ENCODE measurements at regions not wholly inside any gene's neighbourhood (a gene's known extent, or its start where the extent isn't known, plus 50 kb on each side); places are given as distances from the start of the nearest gene placed in this dataset.

- TF ChIP-seq ERG (CRISPR knock-in tag; IDR thresholded peaks at IDR 0.05) = no peak
- no peak for TF ChIP-seq ARID4B (CRISPR knock-in tag; IDR thresholded peaks at IDR 0.05; ENCODE audit: borderline replicate concordance)
- no peak for TF ChIP-seq TEAD4 (CRISPR knock-in tag; IDR thresholded peaks at IDR 0.05)
- no peak for TF ChIP-seq CREB1 (CRISPR knock-in tag; IDR thresholded peaks at IDR 0.05)
- no peak for TF ChIP-seq GRHL2 (CRISPR knock-in tag; IDR thresholded peaks at IDR 0.05; ENCODE audit: insufficient replicate concordance, severe bottlenecking)
- TF ChIP-seq JAZF1 (CRISPR knock-in tag; IDR thresholded peaks at IDR 0.05) = no peak
These were observed 382.7 kb downstream of the SFMBT2 start (continued) for GRCh38 chr10:7027913-7028808.

DNA sequence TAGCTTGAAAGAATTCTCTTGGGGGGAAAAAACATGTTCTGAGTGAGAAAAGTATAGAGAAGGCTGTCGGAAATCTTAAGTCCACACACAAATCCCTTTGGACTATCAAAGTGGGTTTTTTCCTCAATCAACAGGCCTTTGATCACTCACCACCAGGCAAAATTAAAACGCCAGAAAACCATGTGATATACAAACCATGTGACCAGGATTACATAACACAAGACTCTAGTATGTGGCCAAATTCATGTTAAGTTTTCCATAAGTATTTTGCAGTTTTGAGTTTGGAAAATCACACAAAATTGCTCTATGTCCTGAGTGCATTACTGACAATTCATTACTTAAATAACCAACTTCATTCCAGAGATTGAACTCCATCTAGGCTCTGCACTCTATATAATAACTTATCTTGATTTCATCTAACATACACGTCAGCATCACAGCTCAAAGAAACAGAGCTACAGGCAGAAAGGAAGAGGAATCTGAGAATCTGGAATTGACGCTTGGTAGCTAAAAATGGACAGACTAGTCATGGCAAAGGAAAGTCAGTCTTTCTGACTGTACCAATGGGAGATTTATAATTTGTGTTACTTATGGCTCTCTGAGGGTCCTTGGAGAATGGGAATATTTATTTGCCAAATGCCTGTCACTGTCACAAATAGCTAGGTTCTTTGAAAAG is 383.5 kb downstream of the SFMBT2 start:
- no peak for ATAC-seq
- Mint-ChIP-seq H3K27ac (no peak overlapping the region), H3K9me3 (peaks cover 9% of the 10 kb centered on the region), H3K27me3 (ENCODE audit: low read depth) (peaks cover 3% of the 10 kb centered on the region; the same call in 1 of the 2 replicates), H3K4me3 (no peak overlapping the region), H3K36me3 (no peaks in the 10 kb centered on the region), H3K4me1 (no peaks in the 10 kb centered on the region)
- ChIA-PET CTCF (no interaction called here), POLR2A (no interaction called here)
- DNase-seq (ENCODE audit: low spot score) = no peak
- TF ChIP-seq ZNF138 (CRISPR knock-in tag; conservative IDR thresholded peaks at IDR 0.05) = no peak
- TF ChIP-seq SOX15 (CRISPR knock-in tag; IDR thresholded peaks at IDR 0.05) = no peak
- TF ChIP-seq, protein P1, sequence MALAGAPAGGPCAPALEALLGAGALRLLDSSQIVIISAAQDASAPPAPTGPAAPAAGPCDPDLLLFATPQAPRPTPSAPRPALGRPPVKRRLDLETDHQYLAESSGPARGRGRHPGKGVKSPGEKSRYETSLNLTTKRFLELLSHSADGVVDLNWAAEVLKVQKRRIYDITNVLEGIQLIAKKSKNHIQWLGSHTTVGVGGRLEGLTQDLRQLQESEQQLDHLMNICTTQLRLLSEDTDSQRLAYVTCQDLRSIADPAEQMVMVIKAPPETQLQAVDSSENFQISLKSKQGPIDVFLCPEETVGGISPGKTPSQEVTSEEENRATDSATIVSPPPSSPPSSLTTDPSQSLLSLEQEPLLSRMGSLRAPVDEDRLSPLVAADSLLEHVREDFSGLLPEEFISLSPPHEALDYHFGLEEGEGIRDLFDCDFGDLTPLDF (CRISPR knock-in tag; IDR thresholded peaks at IDR 0.05) = no peak
- no peak for TF ChIP-seq GRHL2 (CRISPR knock-in tag; IDR thresholded peaks at IDR 0.05; ENCODE audit: insufficient replicate concordance, severe bottlenecking)
- TF ChIP-seq, protein P2, sequence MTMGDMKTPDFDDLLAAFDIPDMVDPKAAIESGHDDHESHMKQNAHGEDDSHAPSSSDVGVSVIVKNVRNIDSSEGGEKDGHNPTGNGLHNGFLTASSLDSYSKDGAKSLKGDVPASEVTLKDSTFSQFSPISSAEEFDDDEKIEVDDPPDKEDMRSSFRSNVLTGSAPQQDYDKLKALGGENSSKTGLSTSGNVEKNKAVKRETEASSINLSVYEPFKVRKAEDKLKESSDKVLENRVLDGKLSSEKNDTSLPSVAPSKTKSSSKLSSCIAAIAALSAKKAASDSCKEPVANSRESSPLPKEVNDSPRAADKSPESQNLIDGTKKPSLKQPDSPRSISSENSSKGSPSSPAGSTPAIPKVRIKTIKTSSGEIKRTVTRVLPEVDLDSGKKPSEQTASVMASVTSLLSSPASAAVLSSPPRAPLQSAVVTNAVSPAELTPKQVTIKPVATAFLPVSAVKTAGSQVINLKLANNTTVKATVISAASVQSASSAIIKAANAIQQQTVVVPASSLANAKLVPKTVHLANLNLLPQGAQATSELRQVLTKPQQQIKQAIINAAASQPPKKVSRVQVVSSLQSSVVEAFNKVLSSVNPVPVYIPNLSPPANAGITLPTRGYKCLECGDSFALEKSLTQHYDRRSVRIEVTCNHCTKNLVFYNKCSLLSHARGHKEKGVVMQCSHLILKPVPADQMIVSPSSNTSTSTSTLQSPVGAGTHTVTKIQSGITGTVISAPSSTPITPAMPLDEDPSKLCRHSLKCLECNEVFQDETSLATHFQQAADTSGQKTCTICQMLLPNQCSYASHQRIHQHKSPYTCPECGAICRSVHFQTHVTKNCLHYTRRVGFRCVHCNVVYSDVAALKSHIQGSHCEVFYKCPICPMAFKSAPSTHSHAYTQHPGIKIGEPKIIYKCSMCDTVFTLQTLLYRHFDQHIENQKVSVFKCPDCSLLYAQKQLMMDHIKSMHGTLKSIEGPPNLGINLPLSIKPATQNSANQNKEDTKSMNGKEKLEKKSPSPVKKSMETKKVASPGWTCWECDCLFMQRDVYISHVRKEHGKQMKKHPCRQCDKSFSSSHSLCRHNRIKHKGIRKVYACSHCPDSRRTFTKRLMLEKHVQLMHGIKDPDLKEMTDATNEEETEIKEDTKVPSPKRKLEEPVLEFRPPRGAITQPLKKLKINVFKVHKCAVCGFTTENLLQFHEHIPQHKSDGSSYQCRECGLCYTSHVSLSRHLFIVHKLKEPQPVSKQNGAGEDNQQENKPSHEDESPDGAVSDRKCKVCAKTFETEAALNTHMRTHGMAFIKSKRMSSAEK (CRISPR knock-in tag; IDR thresholded peaks at IDR 0.05; ENCODE audit: borderline replicate concordance) = no peak
- TF ChIP-seq, protein P3, sequence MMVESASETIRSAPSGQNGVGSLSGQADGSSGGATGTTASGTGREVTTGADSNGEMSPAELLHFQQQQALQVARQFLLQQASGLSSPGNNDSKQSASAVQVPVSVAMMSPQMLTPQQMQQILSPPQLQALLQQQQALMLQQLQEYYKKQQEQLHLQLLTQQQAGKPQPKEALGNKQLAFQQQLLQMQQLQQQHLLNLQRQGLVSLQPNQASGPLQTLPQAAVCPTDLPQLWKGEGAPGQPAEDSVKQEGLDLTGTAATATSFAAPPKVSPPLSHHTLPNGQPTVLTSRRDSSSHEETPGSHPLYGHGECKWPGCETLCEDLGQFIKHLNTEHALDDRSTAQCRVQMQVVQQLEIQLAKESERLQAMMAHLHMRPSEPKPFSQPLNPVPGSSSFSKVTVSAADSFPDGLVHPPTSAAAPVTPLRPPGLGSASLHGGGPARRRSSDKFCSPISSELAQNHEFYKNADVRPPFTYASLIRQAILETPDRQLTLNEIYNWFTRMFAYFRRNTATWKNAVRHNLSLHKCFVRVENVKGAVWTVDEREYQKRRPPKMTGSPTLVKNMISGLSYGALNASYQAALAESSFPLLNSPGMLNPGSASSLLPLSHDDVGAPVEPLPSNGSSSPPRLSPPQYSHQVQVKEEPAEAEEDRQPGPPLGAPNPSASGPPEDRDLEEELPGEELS (CRISPR knock-in tag; IDR thresholded peaks at IDR 0.05) = no peak
- TF ChIP-seq, protein P4, sequence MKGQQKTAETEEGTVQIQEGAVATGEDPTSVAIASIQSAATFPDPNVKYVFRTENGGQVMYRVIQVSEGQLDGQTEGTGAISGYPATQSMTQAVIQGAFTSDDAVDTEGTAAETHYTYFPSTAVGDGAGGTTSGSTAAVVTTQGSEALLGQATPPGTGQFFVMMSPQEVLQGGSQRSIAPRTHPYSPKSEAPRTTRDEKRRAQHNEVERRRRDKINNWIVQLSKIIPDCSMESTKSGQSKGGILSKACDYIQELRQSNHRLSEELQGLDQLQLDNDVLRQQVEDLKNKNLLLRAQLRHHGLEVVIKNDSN (CRISPR knock-in tag; IDR thresholded peaks at IDR 0.05) = no peak
- no peak for TF ChIP-seq RELA (CRISPR knock-in tag; IDR thresholded peaks at IDR 0.05; ENCODE audit: borderline replicate concordance)
- TF ChIP-seq ELF4 (CRISPR knock-in tag; IDR thresholded peaks at IDR 0.05; ENCODE audit: low read depth) = no peak
- TF ChIP-seq, protein P5, sequence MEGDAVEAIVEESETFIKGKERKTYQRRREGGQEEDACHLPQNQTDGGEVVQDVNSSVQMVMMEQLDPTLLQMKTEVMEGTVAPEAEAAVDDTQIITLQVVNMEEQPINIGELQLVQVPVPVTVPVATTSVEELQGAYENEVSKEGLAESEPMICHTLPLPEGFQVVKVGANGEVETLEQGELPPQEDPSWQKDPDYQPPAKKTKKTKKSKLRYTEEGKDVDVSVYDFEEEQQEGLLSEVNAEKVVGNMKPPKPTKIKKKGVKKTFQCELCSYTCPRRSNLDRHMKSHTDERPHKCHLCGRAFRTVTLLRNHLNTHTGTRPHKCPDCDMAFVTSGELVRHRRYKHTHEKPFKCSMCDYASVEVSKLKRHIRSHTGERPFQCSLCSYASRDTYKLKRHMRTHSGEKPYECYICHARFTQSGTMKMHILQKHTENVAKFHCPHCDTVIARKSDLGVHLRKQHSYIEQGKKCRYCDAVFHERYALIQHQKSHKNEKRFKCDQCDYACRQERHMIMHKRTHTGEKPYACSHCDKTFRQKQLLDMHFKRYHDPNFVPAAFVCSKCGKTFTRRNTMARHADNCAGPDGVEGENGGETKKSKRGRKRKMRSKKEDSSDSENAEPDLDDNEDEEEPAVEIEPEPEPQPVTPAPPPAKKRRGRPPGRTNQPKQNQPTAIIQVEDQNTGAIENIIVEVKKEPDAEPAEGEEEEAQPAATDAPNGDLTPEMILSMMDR (IDR thresholded peaks at IDR 0.05) = no peak
- no peak for TF ChIP-seq NFATC4 (CRISPR knock-in tag; IDR thresholded peaks at IDR 0.05)
- TF ChIP-seq JAZF1 (CRISPR knock-in tag; IDR thresholded peaks at IDR 0.05) = no peak
- TF ChIP-seq ZNF317 (CRISPR knock-in tag; IDR thresholded peaks at IDR 0.05; ENCODE audit: borderline replicate concordance, low read depth) = no peak
